ENCODE measurements at regions not wholly inside any gene's neighbourhood (a gene's known extent, or its start where the extent isn't known, plus 50 kb on each side); places are given as distances from the start of the nearest gene placed in this dataset.

DNA sequence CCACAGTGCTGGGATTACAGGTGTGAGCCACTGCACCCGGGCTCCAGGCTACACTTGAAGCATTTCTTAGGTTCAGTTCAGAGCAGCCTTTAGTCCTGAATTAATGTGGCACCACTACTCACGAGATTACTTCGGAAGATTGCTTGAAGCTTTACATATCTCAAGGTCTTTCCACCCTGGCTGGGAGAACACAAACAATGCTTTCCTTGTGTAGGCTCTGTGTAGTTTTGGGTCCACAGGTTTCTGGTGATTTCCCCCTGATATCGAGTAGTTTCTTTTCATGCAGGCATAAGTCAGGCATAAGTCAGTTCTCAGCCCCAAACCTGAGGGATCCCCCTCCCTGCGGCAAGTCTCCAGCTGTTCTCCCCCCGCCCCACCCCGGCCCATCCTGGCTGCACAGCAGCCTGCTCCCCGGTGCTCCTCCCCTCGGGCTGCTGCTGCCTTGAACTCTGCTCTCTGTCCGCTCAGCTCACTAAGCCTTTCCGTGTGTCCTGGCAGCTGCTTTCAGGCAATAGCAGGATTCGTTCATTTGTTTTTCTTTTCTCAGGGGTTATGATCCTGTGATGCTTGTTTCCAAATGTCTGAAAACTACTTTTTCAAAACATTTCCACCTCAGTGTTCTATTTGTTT, 417.7 kb downstream of the TMEM121 start:
- Histone ChIP-seq H3K27ac (ENCODE audit: insufficient read depth, low read depth, low read length) (no peak overlapping the region), H3K4me3 (replicated peaks in 1 of 3; ENCODE audit: insufficient read depth in 1 of 3, low read depth in 1 of 3, low read length in 3 of 3) (no peak overlapping the region), H3K4me2 (ENCODE audit: insufficient read depth, low read length) (no peak overlapping the region), H3K4me1 (ENCODE audit: control insufficient read depth, extremely low read depth, insufficient read depth, low read length) (no peaks in the 10 kb centered on the region), H3K79me2 (ENCODE audit: control insufficient read depth, insufficient read depth, low read length) (no peaks in the 10 kb centered on the region), H3K27me3 (ENCODE audit: control insufficient read depth in 2 of 2, insufficient read depth in 2 of 2, low read length in 2 of 2) (no peaks in the 10 kb centered on the region), H2AFZ (ENCODE audit: low read depth, low read length) (no peak overlapping the region), H3K9ac (replicated peaks; ENCODE audit: extremely low read depth, insufficient read depth, low read length) (no peak overlapping the region), H3K36me3 (ENCODE audit: control insufficient read depth in 2 of 2, extremely low read depth in 1 of 2, insufficient read depth in 2 of 2, low read length in 2 of 2) (no peaks in the 10 kb centered on the region), H4K20me1 (replicated peaks; ENCODE audit: control insufficient read depth, extremely low read depth, insufficient read depth, low read length) (no peaks in the 10 kb centered on the region), H3K9me3 (replicated peaks; ENCODE audit: control insufficient read depth, insufficient read depth, low read length) (no peaks in the 10 kb centered on the region), H3K9me1 (replicated peaks; ENCODE audit: control insufficient read depth, extremely low read depth, insufficient read depth, low read length) (no peaks in the 10 kb centered on the region)
- TF ChIP-seq MYC (IDR thresholded peaks at IDR 0.05; ENCODE audit: low read depth, low read length) (no peak), POLR2A (IDR thresholded peaks at IDR 0.05; ENCODE audit: low read depth, low read length) (no peak), FOS (IDR thresholded peaks at IDR 0.05; ENCODE audit: borderline replicate concordance, insufficient read depth, low read length) (no peak), JUN (IDR thresholded peaks at IDR 0.05; ENCODE audit: borderline replicate concordance, insufficient read depth, insufficient read length, low read depth) (no peak), EZH2 (IDR thresholded peaks at IDR 0.05; ENCODE audit: borderline replicate concordance, low read depth, low read length, severe bottlenecking) (no peak), CTCF (IDR thresholded peaks at IDR 0.05; ENCODE audit: extremely low read depth in 1 of 2, insufficient read depth in 1 of 2, low read depth in 1 of 2, low read length in 2 of 2) (no peak), GATA2 (IDR thresholded peaks at IDR 0.05; ENCODE audit: insufficient read depth, insufficient read length, low read depth, low read length) (no peak), POLR2AphosphoS5 (IDR thresholded peaks at IDR 0.05; ENCODE audit: insufficient read depth, low read depth, low read length) (no peak)
- TF ChIP-seq, protein P1, sequence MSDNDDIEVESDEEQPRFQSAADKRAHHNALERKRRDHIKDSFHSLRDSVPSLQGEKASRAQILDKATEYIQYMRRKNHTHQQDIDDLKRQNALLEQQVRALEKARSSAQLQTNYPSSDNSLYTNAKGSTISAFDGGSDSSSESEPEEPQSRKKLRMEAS (IDR thresholded peaks at IDR 0.05; ENCODE audit: insufficient read depth, insufficient read length), result no peak
- ChIA-PET POLR2A (no interaction called here), CTCF (no interaction called here)
- intact Hi-C loops (cut with micrococcal nuclease) (no loop called here), dilution Hi-C loops (cut with MboI; ENCODE audit: extremely low pct_ligation_motif_present, low sequenced_read_pairs) (no loop called here)
- no TSS peak for BruUV-seq (replicated peaks)
- no peak for FAIRE-seq
- DNase-seq (ENCODE audit: low read depth, low spot score), result no peak

All from endothelial cell of umbilical vein (primary cell).